Astrocyte (in vitro differentiated cells and primary cell): ENCODE measurements at regions not wholly inside any gene's neighbourhood (a gene's known extent, or its start where the extent isn't known, plus 50 kb on each side); places are given as distances from the start of the nearest gene placed in this dataset.

ENCODE experiments used
- EZH2 ChIP-seq: IDR thresholded peaks from 2 replicates; pipeline ENCODE4 v1.6.1; 2012; ENCODE audit warnings: mild to moderate bottlenecking, low read length, inconsistent platforms; ENCODE audit not compliant: insufficient read depth
- TF ChIP-seq, protein P1 (sequence below): IDR thresholded peaks from 2 replicates; pipeline ENCODE4 v1.5.1; 2011; ENCODE audit warnings: low read depth, mild to moderate bottlenecking, inconsistent platforms, low read length, moderate library complexity; ENCODE audit not compliant: insufficient read depth

DNA sequence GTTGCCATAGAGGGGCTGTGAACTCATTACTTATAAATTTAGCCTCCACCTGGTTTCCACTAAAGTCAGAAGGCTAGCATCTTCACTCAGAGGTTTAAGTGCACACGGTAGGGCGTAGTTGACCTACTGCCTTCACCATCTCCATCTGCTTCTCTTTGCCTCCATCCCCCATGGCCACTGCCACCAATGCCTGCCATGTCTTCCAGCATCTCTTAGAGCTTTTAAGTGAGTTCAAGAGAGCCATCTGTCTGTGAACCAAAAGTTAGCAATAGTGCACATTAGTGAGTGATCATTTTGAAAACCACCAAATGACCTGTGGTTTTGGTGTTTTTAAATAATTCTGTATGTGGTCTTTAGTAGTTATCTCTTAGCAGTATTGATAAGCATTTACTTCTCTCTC, 102.0 kb downstream of the DMRTA1 start:
- TF ChIP-seq, protein P1, sequence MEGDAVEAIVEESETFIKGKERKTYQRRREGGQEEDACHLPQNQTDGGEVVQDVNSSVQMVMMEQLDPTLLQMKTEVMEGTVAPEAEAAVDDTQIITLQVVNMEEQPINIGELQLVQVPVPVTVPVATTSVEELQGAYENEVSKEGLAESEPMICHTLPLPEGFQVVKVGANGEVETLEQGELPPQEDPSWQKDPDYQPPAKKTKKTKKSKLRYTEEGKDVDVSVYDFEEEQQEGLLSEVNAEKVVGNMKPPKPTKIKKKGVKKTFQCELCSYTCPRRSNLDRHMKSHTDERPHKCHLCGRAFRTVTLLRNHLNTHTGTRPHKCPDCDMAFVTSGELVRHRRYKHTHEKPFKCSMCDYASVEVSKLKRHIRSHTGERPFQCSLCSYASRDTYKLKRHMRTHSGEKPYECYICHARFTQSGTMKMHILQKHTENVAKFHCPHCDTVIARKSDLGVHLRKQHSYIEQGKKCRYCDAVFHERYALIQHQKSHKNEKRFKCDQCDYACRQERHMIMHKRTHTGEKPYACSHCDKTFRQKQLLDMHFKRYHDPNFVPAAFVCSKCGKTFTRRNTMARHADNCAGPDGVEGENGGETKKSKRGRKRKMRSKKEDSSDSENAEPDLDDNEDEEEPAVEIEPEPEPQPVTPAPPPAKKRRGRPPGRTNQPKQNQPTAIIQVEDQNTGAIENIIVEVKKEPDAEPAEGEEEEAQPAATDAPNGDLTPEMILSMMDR, result no peak
- TF ChIP-seq EZH2, result no peak
